Spinal cord (tissue), 9 donors: ENCODE measurements at regions not wholly inside any gene's neighbourhood (a gene's known extent, or its start where the extent isn't known, plus 50 kb on each side); places are given as distances from the start of the nearest gene placed in this dataset.

Experiments
- DNase-seq, 6 donors: peaks; one replicate each; pipeline versions ENCODE4 v3.0.0 to v3.0.0-alpha.2; 2013 to 2015; ENCODE audit warnings: low spot score in 6 of 6, low read depth in 4 of 6
- H3K27ac ChIP-seq: one replicate; pipeline ENCODE4 v1.5.1; 2013; ENCODE audit warnings: low read depth, low read length, control low read depth
- H3K27me3 ChIP-seq: one replicate; pipeline ENCODE4 v1.6.1; 2013; ENCODE audit warnings: low read length; ENCODE audit not compliant: control insufficient read depth, insufficient read depth
- H3K36me3 ChIP-seq: one replicate; pipeline ENCODE4 v1.6.1; 2013; ENCODE audit warnings: low read length; ENCODE audit not compliant: control insufficient read depth, insufficient read depth
- H3K4me1 ChIP-seq: one replicate; pipeline ENCODE4 v1.6.1; 2013; ENCODE audit warnings: low read length; ENCODE audit not compliant: control insufficient read depth, insufficient read depth
- H3K4me3 ChIP-seq: one replicate; pipeline ENCODE4 v1.5.1; 2013; ENCODE audit warnings: low read depth, low read length, control low read depth
- H3K9me3 ChIP-seq: one replicate; pipeline ENCODE4 v1.6.1; 2013; ENCODE audit warnings: low read length; ENCODE audit not compliant: control insufficient read depth, insufficient read depth
- WGBS: methylation state at CpG from one replicate; pipeline ENCODE4 v1.1.5; 2013; ENCODE audit warnings: missing lambda C conversion rate; ENCODE audit not compliant: insufficient coverage; 5-methylcytosine and 5-hydroxymethylcytosine counted together
- donor health status: healthy.

GRCh38 chrX:94114362-94114761, 440.4 kb downstream of the FAM133A start:
- Histone ChIP-seq H3K36me3 (no peaks in the 10 kb centered on the region), H3K4me3 (no peak overlapping the region), H3K27me3 (no peaks in the 10 kb centered on the region), H3K4me1 (no peaks in the 10 kb centered on the region), H3K9me3 (no peaks in the 10 kb centered on the region), H3K27ac (no peak overlapping the region)
- DNase-seq: no peak
- WGBS: no CpG with 5 or more reads among the region's 2 CpGs

GRCh38 chrX:94121799-94122198, 447.8 kb downstream of the FAM133A start:
- Histone ChIP-seq H3K27me3 (peaks cover 6% of the 10 kb centered on the region), H3K36me3 (no peaks in the 10 kb centered on the region), H3K4me1 (no peaks in the 10 kb centered on the region), H3K9me3 (no peaks in the 10 kb centered on the region), H3K4me3 (no peak overlapping the region), H3K27ac (no peak overlapping the region)
- no peak for DNase-seq
- WGBS: 80% methylated on average over 1 of the region's 2 CpGs

GRCh38 chrX:94123062-94123461, 449.1 kb downstream of the FAM133A start:
- WGBS: 83% methylated on average over 1 of the region's 2 CpGs
- Histone ChIP-seq H3K27me3 (peaks cover 6% of the 10 kb centered on the region), H3K27ac (no peak overlapping the region)

GRCh38 chrX:94162971-94163370, 489.0 kb downstream of the FAM133A start:
- 86% methylated on average over 2 of the region's 2 CpGs for WGBS

More at GRCh38 chrX:94123062-94123461, 449.1 kb downstream of the FAM133A start:
- H3K36me3 ChIP-seq: no peaks in the 10 kb centered on the region
- DNase-seq: no peak
- H3K4me3 ChIP-seq: no peak overlapping the region
- no peaks in the 10 kb centered on the region for H3K9me3 ChIP-seq
- no peaks in the 10 kb centered on the region for H3K4me1 ChIP-seq

GRCh38 chrX:94178145-94178788, 504.3 kb downstream of the FAM133A start:
- Histone ChIP-seq H3K4me1 (no peaks in the 10 kb centered on the region), H3K27ac (no peak overlapping the region), H3K9me3 (no peaks in the 10 kb centered on the region), H3K36me3 (no peaks in the 10 kb centered on the region), H3K27me3 (peaks cover 3% of the 10 kb centered on the region), H3K4me3 (no peak overlapping the region)
- WGBS: 91% methylated on average over 4 of the region's 9 CpGs
- DNase-seq: no peak

More at GRCh38 chrX:94162971-94163370, 489.0 kb downstream of the FAM133A start:
- no peaks in the 10 kb centered on the region for H3K27me3 ChIP-seq
- no peaks in the 10 kb centered on the region for H3K9me3 ChIP-seq
- H3K36me3 ChIP-seq: no peaks in the 10 kb centered on the region
- no peak overlapping the region for H3K4me3 ChIP-seq
- no peak overlapping the region for H3K27ac ChIP-seq
- H3K4me1 ChIP-seq: no peaks in the 10 kb centered on the region
- DNase-seq: no peak

- H3K4me3 ChIP-seq: no peak overlapping the region
- H3K4me1 ChIP-seq: no peaks in the 10 kb centered on the region
- WGBS: 89% methylated on average over 5 of the region's 7 CpGs
- no peak for DNase-seq
- no peaks in the 10 kb centered on the region for H3K9me3 ChIP-seq
- H3K36me3 ChIP-seq: no peaks in the 10 kb centered on the region
- H3K27me3 ChIP-seq: peaks cover 2% of the 10 kb centered on the region
- no peak overlapping the region for H3K27ac ChIP-seq
Measured at GRCh38 chrX:94204524-94204923, 530.5 kb downstream of the FAM133A start.

- H3K9me3 ChIP-seq: no peaks in the 10 kb centered on the region
- DNase-seq: peak in 1 of 6 donors; percentile 16
- H3K4me1 ChIP-seq: no peaks in the 10 kb centered on the region
- peaks cover 2% of the 10 kb centered on the region for H3K27me3 ChIP-seq
- H3K36me3 ChIP-seq: no peaks in the 10 kb centered on the region
- H3K4me3 ChIP-seq: no peak overlapping the region
- WGBS: 33% methylated on average over 1 of the region's 1 CpG
- H3K27ac ChIP-seq: no peak overlapping the region
Measured at GRCh38 chrX:94216738-94217137, 542.7 kb downstream of the FAM133A start.

- no peak overlapping the region for H3K27ac ChIP-seq
- WGBS: 71% methylated on average over 1 of the region's 2 CpGs
- no peaks in the 10 kb centered on the region for H3K9me3 ChIP-seq
- no peaks in the 10 kb centered on the region for H3K4me1 ChIP-seq
- no peaks in the 10 kb centered on the region for H3K36me3 ChIP-seq
- H3K4me3 ChIP-seq: no peak overlapping the region
- H3K27me3 ChIP-seq: peaks cover 10% of the 10 kb centered on the region
- DNase-seq: no peak
Measured at GRCh38 chrX:94252211-94252610, 578.2 kb downstream of the FAM133A start.

- Histone ChIP-seq H3K36me3 (no peaks in the 10 kb centered on the region), H3K4me1 (no peaks in the 10 kb centered on the region), H3K27ac (no peak overlapping the region), H3K4me3 (no peak overlapping the region), H3K27me3 (peaks cover 10% of the 10 kb centered on the region), H3K9me3 (no peaks in the 10 kb centered on the region)
- no CpG with 5 or more reads among the region's 1 CpG for WGBS
- DNase-seq: peak in 2 of 6 donors; percentile 48 to 53
Measured at GRCh38 chrX:94256396-94256795, 582.4 kb downstream of the FAM133A start.

GRCh38 chrX:94265323-94265722, 591.3 kb downstream of the FAM133A start:
- DNase-seq: no peak
- whole genome bisulfite sequencing: no CpG with 5 or more reads among the region's 1 CpG
- Histone ChIP-seq H3K9me3 (peaks cover 3% of the 10 kb centered on the region), H3K4me1 (no peaks in the 10 kb centered on the region), H3K4me3 (no peak overlapping the region), H3K36me3 (no peaks in the 10 kb centered on the region), H3K27ac (no peak overlapping the region), H3K27me3 (no peaks in the 10 kb centered on the region)
